T-helper 2 cell treated with Interferon-gamma antibody and Interleukin-4, amounts not matched to agents 5 μg/mL and 100 μg/mL, for 36 hours (primary cell): ENCODE measurements at regions not wholly inside any gene's neighbourhood (a gene's known extent, or its start where the extent isn't known, plus 50 kb on each side); places are given as distances from the start of the nearest gene placed in this dataset.
"Not testable (repeated sequence)": the region's sequence is repeated elsewhere in the genome, so short reads cannot be mapped to it uniquely, and the experiment has no call there.

Experiments used
- DNase-seq: peaks from one replicate; pipeline ENCODE4 v3.0.0; 2021; ENCODE audit warnings: low spot score
- H3K27ac Mint-ChIP-seq: one replicate; pipeline ENCODE4 v1.8.0; 2021; ENCODE audit warnings: mild to moderate bottlenecking, mixed read lengths
- H3K27me3 Mint-ChIP-seq: one replicate; pipeline ENCODE4 v1.8.0; 2021; ENCODE audit warnings: low read depth, mixed read lengths
- H3K36me3 Mint-ChIP-seq: one replicate; pipeline ENCODE4 v1.8.0; 2021; ENCODE audit warnings: low read depth, mixed read lengths
- H3K4me1 Mint-ChIP-seq: one replicate; pipeline ENCODE4 v1.8.0; 2021; ENCODE audit warnings: low read depth, mixed read lengths
- H3K4me3 Mint-ChIP-seq: one replicate; pipeline ENCODE4 v1.8.0; 2022; ENCODE audit warnings: mild to moderate bottlenecking, moderate library complexity, mixed read lengths
- H3K9me3 Mint-ChIP-seq: one replicate; pipeline ENCODE4 v1.8.0; 2021; ENCODE audit warnings: mixed read lengths

- no peaks in the 10 kb centered on the region for H3K27me3 Mint-ChIP-seq
- H3K27ac Mint-ChIP-seq, result no peak overlapping the region
- peaks cover 8% of the 10 kb centered on the region for H3K9me3 Mint-ChIP-seq
- no peaks in the 10 kb centered on the region for H3K4me1 Mint-ChIP-seq
- H3K4me3 Mint-ChIP-seq, result no peak overlapping the region
- no peak for DNase-seq
- no peaks in the 10 kb centered on the region for H3K36me3 Mint-ChIP-seq
Observed at GRCh38 chr10:36555036-36555435, 570.4 kb upstream of the ANKRD30A start.

- no peak overlapping the region for H3K4me3 Mint-ChIP-seq
- no peak overlapping the region for H3K27ac Mint-ChIP-seq
- no peak for DNase-seq
- H3K36me3 Mint-ChIP-seq, result no peaks in the 10 kb centered on the region
- no peaks in the 10 kb centered on the region for H3K27me3 Mint-ChIP-seq
- no peaks in the 10 kb centered on the region for H3K4me1 Mint-ChIP-seq
- H3K9me3 Mint-ChIP-seq, result peaks cover 24% of the 10 kb centered on the region
Observed at GRCh38 chr10:36547965-36548364, 577.4 kb upstream of the ANKRD30A start.

- Mint-ChIP-seq H3K4me3 (no peak overlapping the region), H3K4me1 (no peaks in the 10 kb centered on the region), H3K27ac (no peak overlapping the region), H3K27me3 (no peaks in the 10 kb centered on the region), H3K36me3 (no peaks in the 10 kb centered on the region), H3K9me3 (peaks cover 26% of the 10 kb centered on the region)
- no peak for DNase-seq
Observed at GRCh38 chr10:36542493-36542892, 582.9 kb upstream of the ANKRD30A start.

- DNase-seq, result no peak
- H3K27ac Mint-ChIP-seq, result no peak overlapping the region
- no peak overlapping the region for H3K4me3 Mint-ChIP-seq
- H3K27me3 Mint-ChIP-seq, result no peaks in the 10 kb centered on the region
- no peaks in the 10 kb centered on the region for H3K4me1 Mint-ChIP-seq
- peaks cover 11% of the 10 kb centered on the region for H3K9me3 Mint-ChIP-seq
- H3K36me3 Mint-ChIP-seq, result no peaks in the 10 kb centered on the region
Observed at GRCh38 chr10:36540611-36541010, 584.8 kb upstream of the ANKRD30A start.

- Mint-ChIP-seq H3K27me3 (no peaks in the 10 kb centered on the region), H3K4me3 (no peak overlapping the region), H3K4me1 (no peaks in the 10 kb centered on the region), H3K36me3 (no peaks in the 10 kb centered on the region), H3K27ac (no peak overlapping the region), H3K9me3 (peaks cover 11% of the 10 kb centered on the region)
- DNase-seq, result no peak
Observed at GRCh38 chr10:36538953-36539586, 586.3 kb upstream of the ANKRD30A start.

- H3K36me3 Mint-ChIP-seq, result no peaks in the 10 kb centered on the region
- H3K27me3 Mint-ChIP-seq, result no peaks in the 10 kb centered on the region
- H3K27ac Mint-ChIP-seq, result no peak overlapping the region
- H3K4me3 Mint-ChIP-seq, result no peak overlapping the region
- no peaks in the 10 kb centered on the region for H3K4me1 Mint-ChIP-seq
- peaks cover 13% of the 10 kb centered on the region for H3K9me3 Mint-ChIP-seq
- no peak for DNase-seq
Observed at GRCh38 chr10:36534471-36535002, 590.9 kb upstream of the ANKRD30A start.

- Mint-ChIP-seq H3K27me3 (no peaks in the 10 kb centered on the region), H3K27ac (no peak overlapping the region), H3K9me3 (peaks cover 12% of the 10 kb centered on the region), H3K4me1 (no peaks in the 10 kb centered on the region), H3K4me3 (no peak overlapping the region), H3K36me3 (no peaks in the 10 kb centered on the region)
- DNase-seq, result no peak
Observed at GRCh38 chr10:36533861-36534260, 591.5 kb upstream of the ANKRD30A start.

- Mint-ChIP-seq H3K4me1 (no peaks in the 10 kb centered on the region), H3K4me3 (no peak overlapping the region), H3K36me3 (no peaks in the 10 kb centered on the region), H3K27ac (no peak overlapping the region), H3K27me3 (no peaks in the 10 kb centered on the region), H3K9me3 (peaks cover 14% of the 10 kb centered on the region)
- DNase-seq, result no peak
Observed at GRCh38 chr10:36533316-36533715, 592.1 kb upstream of the ANKRD30A start.

GRCh38 chr10:36531621-36532020 lies 593.8 kb upstream of the ANKRD30A start:
- Mint-ChIP-seq H3K4me3 (no peak overlapping the region), H3K27ac (no peak overlapping the region), H3K27me3 (no peaks in the 10 kb centered on the region), H3K9me3 (peaks cover 18% of the 10 kb centered on the region), H3K4me1 (no peaks in the 10 kb centered on the region), H3K36me3 (no peaks in the 10 kb centered on the region)
- DNase-seq, result no peak

- Mint-ChIP-seq H3K27ac (no peak overlapping the region), H3K4me1 (no peaks in the 10 kb centered on the region), H3K36me3 (no peaks in the 10 kb centered on the region), H3K4me3 (no peak overlapping the region), H3K9me3 (peaks cover 22% of the 10 kb centered on the region), H3K27me3 (no peaks in the 10 kb centered on the region)
- DNase-seq, result no peak
Observed at GRCh38 chr10:36526033-36526432, 599.4 kb upstream of the ANKRD30A start.

- not testable (repeated sequence) for H3K36me3 Mint-ChIP-seq, DNase-seq, H3K4me1 Mint-ChIP-seq, H3K27ac Mint-ChIP-seq, H3K4me3 Mint-ChIP-seq, H3K27me3 Mint-ChIP-seq
- H3K9me3 Mint-ChIP-seq, result peaks cover 31% of the 10 kb centered on the region
Observed at GRCh38 chr10:36524126-36524525, 601.3 kb upstream of the ANKRD30A start.

GRCh38 chr10:36519909-36520308 lies 605.5 kb upstream of the ANKRD30A start:
- H3K4me3 Mint-ChIP-seq, result no peak overlapping the region
- no peak overlapping the region for H3K27ac Mint-ChIP-seq
- H3K27me3 Mint-ChIP-seq, result no peaks in the 10 kb centered on the region
- no peaks in the 10 kb centered on the region for H3K4me1 Mint-ChIP-seq
- no peaks in the 10 kb centered on the region for H3K36me3 Mint-ChIP-seq
- no peak for DNase-seq
- peaks cover 29% of the 10 kb centered on the region for H3K9me3 Mint-ChIP-seq

GRCh38 chr10:36516281-36516680 lies 609.1 kb upstream of the ANKRD30A start:
- Mint-ChIP-seq H3K36me3 (no peaks in the 10 kb centered on the region), H3K4me3 (no peak overlapping the region), H3K27me3 (no peaks in the 10 kb centered on the region), H3K27ac (no peak overlapping the region), H3K4me1 (no peaks in the 10 kb centered on the region), H3K9me3 (peaks cover 30% of the 10 kb centered on the region)
- DNase-seq, result no peak

GRCh38 chr10:36515319-36515718 lies 610.1 kb upstream of the ANKRD30A start:
- no peak overlapping the region for H3K27ac Mint-ChIP-seq
- H3K4me3 Mint-ChIP-seq, result no peak overlapping the region
- DNase-seq, result no peak
- no peaks in the 10 kb centered on the region for H3K27me3 Mint-ChIP-seq
- no peaks in the 10 kb centered on the region for H3K4me1 Mint-ChIP-seq
- peaks cover 30% of the 10 kb centered on the region for H3K9me3 Mint-ChIP-seq
- H3K36me3 Mint-ChIP-seq, result no peaks in the 10 kb centered on the region

GRCh38 chr10:36507715-36508114 lies 617.7 kb upstream of the ANKRD30A start:
- H3K36me3 Mint-ChIP-seq, result no peaks in the 10 kb centered on the region
- H3K9me3 Mint-ChIP-seq, result peaks cover 51% of the 10 kb centered on the region
- H3K4me3 Mint-ChIP-seq, result no peak overlapping the region
- no peaks in the 10 kb centered on the region for H3K4me1 Mint-ChIP-seq
- no peak for DNase-seq
- H3K27me3 Mint-ChIP-seq, result no peaks in the 10 kb centered on the region
- H3K27ac Mint-ChIP-seq, result no peak overlapping the region
